IPS-15b (cell line): ENCODE measurements at regions not wholly inside any gene's neighbourhood (a gene's known extent, or its start where the extent isn't known, plus 50 kb on each side); places are given as distances from the start of the nearest gene placed in this dataset.

ENCODE experiments used
- H3K27me3 ChIP-seq: one replicate; pipeline ENCODE4 v1.6.1; 2013; ENCODE audit warnings: low read length; ENCODE audit not compliant: control insufficient read depth, insufficient read depth
- H3K36me3 ChIP-seq: one replicate; pipeline ENCODE4 v1.6.1; 2013; ENCODE audit warnings: low read length; ENCODE audit not compliant: control insufficient read depth, insufficient read depth
- H3K4me1 ChIP-seq: one replicate; pipeline ENCODE4 v1.6.1; 2013; ENCODE audit warnings: mild to moderate bottlenecking, low read length; ENCODE audit not compliant: control insufficient read depth, insufficient read depth
- H3K4me3 ChIP-seq: one replicate; pipeline ENCODE4 v1.5.1; 2013; ENCODE audit warnings: low read depth, low read length
- H3K9ac ChIP-seq: one replicate; pipeline ENCODE4 v1.6.1; 2013; ENCODE audit warnings: low read depth, mild to moderate bottlenecking, low read length
- H3K9me3 ChIP-seq: one replicate; pipeline ENCODE4 v1.6.1; 2013; ENCODE audit warnings: mild to moderate bottlenecking, low read length; ENCODE audit not compliant: control insufficient read depth, insufficient read depth

DNA sequence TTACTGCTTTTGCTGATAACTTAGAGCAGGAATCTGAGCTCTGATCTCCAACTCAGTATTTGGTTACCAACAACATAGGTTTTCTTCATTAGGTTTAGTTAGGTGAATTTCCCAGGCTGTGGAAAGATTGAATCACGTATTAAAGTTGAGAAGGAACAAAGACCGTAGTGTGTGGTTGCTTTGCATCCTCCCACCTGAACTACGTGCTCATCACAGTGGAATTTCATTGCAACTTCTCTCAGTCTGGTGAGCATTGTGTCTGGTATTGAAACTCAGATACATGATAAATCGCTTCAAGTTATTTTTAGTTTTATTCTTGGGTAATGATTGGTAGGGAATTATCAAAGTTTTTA is 139.4 kb upstream of the AKR1E2 start:
- Histone ChIP-seq H3K4me1 (no peaks in the 10 kb centered on the region), H3K9ac (no peak overlapping the region), H3K27me3 (no peaks in the 10 kb centered on the region), H3K9me3 (no peaks in the 10 kb centered on the region), H3K4me3 (no peak overlapping the region), H3K36me3 (no peaks in the 10 kb centered on the region)

DNA sequence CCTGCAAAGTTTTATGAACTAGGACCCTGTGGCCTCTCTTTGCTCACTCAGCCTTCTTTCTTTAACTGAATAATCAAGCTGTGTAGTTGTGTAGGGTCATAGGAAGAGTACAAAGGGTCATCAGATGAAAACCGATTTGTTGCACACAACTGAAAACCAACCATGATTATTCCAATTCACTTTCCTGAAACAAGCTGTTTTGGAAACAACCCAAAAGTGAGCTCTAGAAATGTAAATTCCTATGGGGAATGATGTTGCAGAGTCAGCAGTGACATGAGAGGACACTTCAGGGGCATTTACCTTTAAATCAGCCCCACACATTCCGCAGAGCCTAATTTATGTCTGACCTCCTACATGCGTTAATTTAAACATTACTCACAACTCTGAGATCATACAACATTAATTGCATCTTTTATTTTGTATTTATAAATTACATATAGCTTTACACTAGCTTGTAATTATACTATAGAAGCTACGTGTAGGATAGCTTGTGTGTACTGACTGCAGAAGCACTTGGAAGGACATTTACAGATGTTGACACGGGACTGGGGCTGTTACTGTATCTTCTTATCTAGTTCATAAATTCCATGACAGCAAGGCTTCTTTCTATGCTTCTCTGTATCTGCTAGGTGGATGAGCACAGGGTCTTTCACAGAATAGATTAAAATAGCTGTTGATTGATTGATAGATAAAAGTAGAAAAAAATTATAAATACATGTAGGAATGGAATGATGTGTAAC is 139.9 kb upstream of the AKR1E2 start:
- Histone ChIP-seq H3K9ac (no peak overlapping the region), H3K4me1 (no peaks in the 10 kb centered on the region)

DNA sequence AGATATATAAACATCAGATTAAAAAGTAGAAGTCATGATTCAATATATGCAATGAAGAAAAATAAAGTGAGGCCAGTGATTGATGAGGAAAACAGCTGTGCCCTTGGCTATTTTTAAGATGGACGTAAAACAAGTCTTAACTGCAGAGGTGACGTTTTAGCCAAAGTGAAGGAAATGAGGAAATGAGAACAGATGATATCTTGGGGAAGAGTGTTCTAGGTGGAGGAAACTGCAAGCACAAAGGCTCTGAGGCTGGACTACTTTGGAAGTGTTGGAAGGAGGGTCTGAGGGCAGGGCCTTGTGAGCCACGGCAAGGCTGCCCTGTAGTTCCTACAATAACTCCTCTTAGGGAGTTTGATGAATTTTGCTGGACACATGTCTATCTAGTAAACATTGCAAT is 140.5 kb upstream of the AKR1E2 start:
- H3K4me3 ChIP-seq = no peak overlapping the region
- H3K36me3 ChIP-seq = no peaks in the 10 kb centered on the region
- no peak overlapping the region for H3K9ac ChIP-seq
- H3K27me3 ChIP-seq = no peaks in the 10 kb centered on the region
- H3K9me3 ChIP-seq = no peaks in the 10 kb centered on the region
- H3K4me1 ChIP-seq = no peaks in the 10 kb centered on the region

More for the DNA sequence above, 139.9 kb upstream of the AKR1E2 start:
- Histone ChIP-seq H3K27me3 (no peaks in the 10 kb centered on the region), H3K36me3 (no peaks in the 10 kb centered on the region), H3K9me3 (no peaks in the 10 kb centered on the region), H3K4me3 (no peak overlapping the region)

- Histone ChIP-seq H3K27me3 (no peaks in the 10 kb centered on the region), H3K4me3 (no peak overlapping the region), H3K4me1 (no peaks in the 10 kb centered on the region), H3K9ac (no peak overlapping the region), H3K36me3 (no peaks in the 10 kb centered on the region), H3K9me3 (no peaks in the 10 kb centered on the region)
These were observed 141.6 kb upstream of the AKR1E2 start for GRCh38 chr10:4684434-4684833.

DNA sequence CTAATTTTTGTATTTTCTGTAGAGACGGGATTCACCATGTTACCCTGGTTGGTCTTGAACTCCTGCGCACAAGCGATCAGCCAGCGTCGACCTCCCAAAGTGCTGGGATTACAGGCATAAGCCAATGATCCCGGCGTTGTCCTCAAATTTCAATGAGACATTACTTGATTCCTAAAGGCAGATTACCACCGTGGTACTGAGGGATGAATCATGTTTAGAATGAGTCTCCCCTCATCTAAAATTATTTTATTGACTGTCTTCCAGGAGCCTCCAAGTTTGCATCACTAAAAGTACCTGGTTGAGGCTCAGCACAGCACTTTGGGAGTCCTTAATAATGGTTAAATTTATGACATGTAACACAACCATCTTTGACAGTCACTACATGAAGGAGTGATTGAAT is 142.2 kb upstream of the AKR1E2 start:
- Histone ChIP-seq H3K9me3 (no peaks in the 10 kb centered on the region), H3K4me3 (no peak overlapping the region), H3K9ac (no peak overlapping the region), H3K36me3 (no peaks in the 10 kb centered on the region), H3K27me3 (no peaks in the 10 kb centered on the region), H3K4me1 (no peaks in the 10 kb centered on the region)

DNA sequence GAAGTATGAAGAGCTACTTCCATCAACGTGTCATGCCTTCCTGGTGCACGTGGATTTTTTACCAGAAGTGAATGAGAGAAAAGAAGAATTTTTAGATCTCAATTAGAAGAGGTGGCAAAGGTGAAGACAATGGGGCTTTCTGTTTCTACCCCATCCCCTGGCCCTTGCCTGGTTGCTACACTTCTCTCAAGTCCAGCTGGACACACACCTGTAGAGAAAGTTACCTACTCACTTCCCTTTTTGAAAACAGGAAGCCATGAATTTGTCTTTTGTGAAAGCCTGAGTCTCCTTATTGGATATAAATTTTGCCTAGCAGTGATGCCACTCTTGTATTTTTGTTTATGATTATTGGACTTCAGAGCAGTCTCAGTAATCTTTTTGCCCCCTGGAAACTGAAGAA is 142.9 kb upstream of the AKR1E2 start:
- Histone ChIP-seq H3K27me3 (no peaks in the 10 kb centered on the region), H3K4me1 (no peaks in the 10 kb centered on the region), H3K36me3 (no peaks in the 10 kb centered on the region), H3K4me3 (no peak overlapping the region), H3K9ac (no peak overlapping the region), H3K9me3 (no peaks in the 10 kb centered on the region)

DNA sequence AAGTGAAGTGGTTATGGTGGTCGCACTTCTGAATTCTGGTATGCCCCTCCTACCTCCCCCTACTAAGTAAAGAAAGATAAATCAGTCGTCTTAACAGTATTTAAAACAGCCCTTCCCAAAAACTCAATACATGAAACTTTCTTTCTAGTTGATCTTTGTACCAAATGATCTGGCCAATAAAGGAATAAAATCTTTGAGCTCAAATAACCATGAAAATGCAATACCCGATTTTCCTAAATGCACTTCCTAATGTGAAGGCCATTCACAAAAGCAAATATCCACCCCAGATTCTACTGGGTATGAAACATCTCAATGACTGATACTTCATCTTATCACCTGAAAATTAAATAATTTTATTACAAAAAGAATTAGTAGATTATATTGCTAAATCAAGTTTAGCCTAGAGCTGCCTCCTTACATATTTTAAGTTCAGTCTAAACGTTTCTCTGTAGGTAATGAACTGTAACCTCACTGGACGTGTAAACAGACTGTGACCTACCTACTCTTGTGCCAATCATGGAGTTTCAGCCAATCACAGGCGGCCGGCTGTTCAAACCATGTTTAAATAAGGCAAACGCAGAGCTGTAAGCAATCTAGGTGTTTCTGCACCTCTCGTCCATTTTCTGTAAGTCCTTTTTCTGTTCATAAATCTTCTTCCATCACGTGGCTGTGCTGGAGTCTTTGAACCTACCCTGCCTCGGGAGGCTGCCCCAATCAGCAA is 146.9 kb upstream of the AKR1E2 start:
- Histone ChIP-seq H3K27me3 (no peaks in the 10 kb centered on the region), H3K4me3 (no peak overlapping the region), H3K4me1 (no peaks in the 10 kb centered on the region), H3K36me3 (no peaks in the 10 kb centered on the region), H3K9ac (no peak overlapping the region), H3K9me3 (no peaks in the 10 kb centered on the region)

DNA sequence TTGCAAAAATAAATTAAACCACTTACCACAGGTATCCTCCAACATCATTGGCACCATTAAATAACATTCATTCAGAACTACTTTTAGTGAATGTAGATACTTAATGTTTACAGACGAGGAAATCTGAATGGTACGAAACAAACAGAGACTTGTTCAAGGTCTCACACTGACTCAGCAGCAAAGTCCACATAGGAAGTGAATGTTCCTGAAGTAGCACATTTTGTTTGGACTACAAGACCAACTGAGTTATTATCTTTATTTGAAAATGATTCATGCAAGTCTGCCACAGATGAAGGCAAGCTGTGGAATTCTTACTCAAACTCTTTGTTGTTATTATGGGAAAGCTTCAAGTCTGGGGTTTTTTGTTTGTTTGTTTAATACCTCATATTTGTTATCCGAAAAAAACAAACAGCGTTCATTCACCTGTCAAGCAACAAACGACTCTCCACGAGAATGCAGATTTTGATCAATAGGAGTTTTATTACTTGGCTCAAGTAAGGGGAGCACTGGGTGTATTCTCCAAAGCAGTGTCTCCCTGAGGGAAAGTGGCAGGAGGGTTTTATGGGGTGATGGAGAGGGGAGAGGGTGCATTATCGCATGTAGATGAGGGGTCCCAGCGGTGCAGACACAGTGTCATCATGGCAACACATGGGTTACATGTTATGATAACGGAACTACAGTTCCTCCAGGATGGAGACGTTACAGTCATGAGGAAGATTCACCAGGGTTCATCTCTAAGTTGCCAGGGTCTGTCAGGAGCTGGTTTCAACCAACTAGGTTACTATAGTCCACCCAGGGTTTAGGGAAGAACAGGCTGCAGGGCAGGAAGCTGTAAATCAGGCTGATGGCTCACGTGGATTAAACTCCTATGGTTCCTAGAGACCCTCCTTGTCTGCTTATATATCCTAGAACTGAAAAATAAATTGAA is 147.7 kb upstream of the AKR1E2 start:
- no peaks in the 10 kb centered on the region for H3K27me3 ChIP-seq
- H3K9me3 ChIP-seq = no peaks in the 10 kb centered on the region
- H3K9ac ChIP-seq = no peak overlapping the region

DNA sequence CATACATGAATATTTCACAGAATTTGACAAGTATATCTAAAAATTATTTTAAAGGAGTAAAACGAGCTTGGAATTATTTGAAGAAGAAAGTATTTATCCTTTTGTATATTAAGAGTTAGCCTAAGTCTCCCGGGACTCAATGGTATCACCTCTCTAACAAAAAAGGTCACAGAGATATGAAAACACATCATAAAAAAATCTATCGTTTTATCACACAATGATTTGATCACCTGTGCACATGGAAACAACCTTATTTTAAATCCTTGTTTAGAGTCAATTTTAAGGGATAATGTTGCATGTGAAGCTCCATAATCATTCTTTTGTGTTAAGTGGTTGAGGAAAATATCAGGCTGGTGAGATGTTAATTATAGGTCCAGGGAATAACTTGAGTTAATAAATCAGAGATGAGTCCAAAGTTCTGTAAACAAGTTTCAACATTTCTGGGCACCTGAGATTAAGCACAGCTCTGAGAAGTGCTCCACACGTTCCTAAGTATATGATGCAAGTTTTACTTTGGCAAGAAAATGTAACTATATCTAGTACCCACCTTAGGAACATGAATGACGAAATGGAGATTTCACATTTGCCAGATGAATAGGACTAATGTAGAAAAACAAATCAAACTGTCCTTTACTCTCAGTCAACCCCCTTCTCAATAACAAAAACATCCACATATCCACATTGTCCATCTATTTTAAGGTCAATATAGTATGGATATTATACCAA is 148.5 kb upstream of the AKR1E2 start:
- Histone ChIP-seq H3K9ac (no peak overlapping the region), H3K4me1 (no peaks in the 10 kb centered on the region), H3K36me3 (no peaks in the 10 kb centered on the region), H3K9me3 (no peaks in the 10 kb centered on the region), H3K27me3 (no peaks in the 10 kb centered on the region), H3K4me3 (no peak overlapping the region)

More for the DNA sequence above, 147.7 kb upstream of the AKR1E2 start:
- Histone ChIP-seq H3K4me1 (no peaks in the 10 kb centered on the region), H3K4me3 (no peak overlapping the region), H3K36me3 (no peaks in the 10 kb centered on the region)

- Histone ChIP-seq H3K4me1 (no peaks in the 10 kb centered on the region), H3K36me3 (no peaks in the 10 kb centered on the region), H3K9me3 (no peaks in the 10 kb centered on the region), H3K4me3 (no peak overlapping the region), H3K27me3 (no peaks in the 10 kb centered on the region), H3K9ac (no peak overlapping the region)
These were observed 149.4 kb upstream of the AKR1E2 start for GRCh38 chr10:4676566-4676965.

GRCh38 chr10:4675808-4676207 is 150.2 kb upstream of the AKR1E2 start:
- Histone ChIP-seq H3K9ac (no peak overlapping the region), H3K27me3 (no peaks in the 10 kb centered on the region), H3K4me1 (no peaks in the 10 kb centered on the region), H3K9me3 (no peaks in the 10 kb centered on the region), H3K36me3 (no peaks in the 10 kb centered on the region), H3K4me3 (no peak overlapping the region)
